ENCODE measurements at regions not wholly inside any gene's neighbourhood (a gene's known extent, or its start where the extent isn't known, plus 50 kb on each side); places are given as distances from the start of the nearest gene placed in this dataset.

GRCh38 chr20:52469128-52469527 is 277.5 kb upstream of the ZFP64 start:
- no peak for DNase-seq

- DNase-seq, result no peak
Measured at GRCh38 chr20:52465991-52466390, 274.4 kb upstream of the ZFP64 start.

GRCh38 chr20:52461582-52461981 is 270.0 kb upstream of the ZFP64 start:
- DNase-seq, result no peak

- no peak for DNase-seq
Measured at GRCh38 chr20:52459150-52459549, 267.6 kb upstream of the ZFP64 start.

- no peak for DNase-seq
Measured at GRCh38 chr20:52457826-52458225, 266.2 kb upstream of the ZFP64 start.

GRCh38 chr20:52454660-52455059 is 263.1 kb upstream of the ZFP64 start:
- DNase-seq, result no peak

- no peak for DNase-seq
Measured at GRCh38 chr20:52448513-52449232, 257.1 kb upstream of the ZFP64 start.

- DNase-seq, result no peak
Measured at GRCh38 chr20:52447225-52447551, 255.6 kb upstream of the ZFP64 start.

- DNase-seq, result no peak
Measured at GRCh38 chr20:52446421-52447224, 255.0 kb upstream of the ZFP64 start.

- no peak for DNase-seq
Measured at GRCh38 chr20:52444455-52444854, 252.9 kb upstream of the ZFP64 start.

- no peak for DNase-seq
Measured at GRCh38 chr20:52443874-52444273, 252.3 kb upstream of the ZFP64 start.

- peak; percentile 4 for DNase-seq
Measured at GRCh38 chr20:52441710-52442109, 250.1 kb upstream of the ZFP64 start.

- DNase-seq, result peak; percentile 17
Measured at GRCh38 chr20:52439375-52439774, 247.8 kb upstream of the ZFP64 start.

GRCh38 chr20:52438326-52438963 is 246.9 kb upstream of the ZFP64 start:
- DNase-seq, result no peak

GRCh38 chr20:52434453-52434852 is 242.9 kb upstream of the ZFP64 start:
- DNase-seq, result no peak

GRCh38 chr20:52434041-52434425 is 242.5 kb upstream of the ZFP64 start:
- no peak for DNase-seq

GRCh38 chr20:52433326-52434040 is 241.9 kb upstream of the ZFP64 start:
- DNase-seq, result no peak

GRCh38 chr20:52432740-52433139 is 241.2 kb upstream of the ZFP64 start:
- no peak for DNase-seq

GRCh38 chr20:52429029-52429428 is 237.4 kb upstream of the ZFP64 start:
- no peak for DNase-seq

- DNase-seq, result no peak
Measured at GRCh38 chr20:52427960-52428359, 236.4 kb upstream of the ZFP64 start.

GRCh38 chr20:52426856-52427255 is 235.3 kb upstream of the ZFP64 start:
- DNase-seq, result no peak

- no peak for DNase-seq
Measured at GRCh38 chr20:52425701-52426100, 234.1 kb upstream of the ZFP64 start.

- DNase-seq, result no peak
Measured at GRCh38 chr20:52425253-52425652, 233.7 kb upstream of the ZFP64 start.
